H1 (cell line): ENCODE measurements at regions not wholly inside any gene's neighbourhood (a gene's known extent, or its start where the extent isn't known, plus 50 kb on each side); places are given as distances from the start of the nearest gene placed in this dataset.

Source experiments
- JUN ChIP-seq: IDR thresholded peaks from 2 replicates; pipeline ENCODE4 v1.6.1; 2011; ENCODE audit warnings: low read depth, mild to moderate bottlenecking, improper control_type of control experiment, low read length
- POLR2A ChIP-seq, 2 experiments: IDR thresholded peaks; 1 replicate in 1 of 2; 2 replicates in 1 of 2; pipeline ENCODE4 v1.6.1; 2011; ENCODE audit warnings: low read depth in 2 of 2, low read length in 2 of 2, mild to moderate bottlenecking in 2 of 2; ENCODE audit errors: control extremely low read depth in 1 of 2
- SRF ChIP-seq: IDR thresholded peaks from 2 replicates; pipeline ENCODE4 v1.6.1; 2011; ENCODE audit warnings: mild to moderate bottlenecking, low read depth, low read length, moderate library complexity
- TAF1 ChIP-seq: IDR thresholded peaks from 2 replicates; pipeline ENCODE4 v1.6.1; 2011; ENCODE audit warnings: mild to moderate bottlenecking, low read depth, low read length
- TBP ChIP-seq: IDR thresholded peaks from 2 replicates; pipeline ENCODE4 v1.6.1; 2011; ENCODE audit warnings: low read depth, low read length, improper control_type of control experiment
- TCF12 ChIP-seq: IDR thresholded peaks from 2 replicates; pipeline ENCODE4 v1.6.1; 2011; ENCODE audit warnings: low read depth, mild to moderate bottlenecking, low read length
- TF ChIP-seq, protein P1 (sequence below), 3 experiments: IDR thresholded peaks; 1 replicate in 2 of 3; 2 replicates in 1 of 3; pipeline versions ENCODE4 v1.5.1 to v1.6.1; 2011; ENCODE audit warnings: low read length in 3 of 3, mild to moderate bottlenecking in 3 of 3, inconsistent platforms in 2 of 3, low read depth in 1 of 3, moderate library complexity in 1 of 3; ENCODE audit not compliant: insufficient read depth in 1 of 3; ENCODE audit errors: control extremely low read depth in 1 of 3

DNA sequence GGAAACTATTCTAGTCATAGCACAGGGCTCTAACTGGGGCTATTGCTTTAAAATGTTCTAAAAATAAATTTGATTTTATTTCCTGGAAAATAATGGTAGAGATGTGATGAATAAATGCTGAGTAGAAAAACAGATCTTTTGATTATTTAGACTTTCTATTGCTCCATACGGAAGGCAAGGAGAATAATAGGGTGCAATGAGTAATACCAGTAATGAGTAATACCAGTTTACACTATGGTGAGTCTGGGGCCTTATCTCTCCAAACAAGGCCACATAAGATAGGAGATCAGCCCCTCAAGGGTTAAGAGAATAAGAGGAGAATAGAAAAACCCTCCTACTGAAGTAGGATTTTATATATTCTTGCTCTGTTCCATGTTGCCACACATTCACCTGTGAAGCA is 390.4 kb downstream of the KLF5 start:
- no peak for TF ChIP-seq TBP
- TF ChIP-seq JUN = no peak
- TF ChIP-seq, protein P1, sequence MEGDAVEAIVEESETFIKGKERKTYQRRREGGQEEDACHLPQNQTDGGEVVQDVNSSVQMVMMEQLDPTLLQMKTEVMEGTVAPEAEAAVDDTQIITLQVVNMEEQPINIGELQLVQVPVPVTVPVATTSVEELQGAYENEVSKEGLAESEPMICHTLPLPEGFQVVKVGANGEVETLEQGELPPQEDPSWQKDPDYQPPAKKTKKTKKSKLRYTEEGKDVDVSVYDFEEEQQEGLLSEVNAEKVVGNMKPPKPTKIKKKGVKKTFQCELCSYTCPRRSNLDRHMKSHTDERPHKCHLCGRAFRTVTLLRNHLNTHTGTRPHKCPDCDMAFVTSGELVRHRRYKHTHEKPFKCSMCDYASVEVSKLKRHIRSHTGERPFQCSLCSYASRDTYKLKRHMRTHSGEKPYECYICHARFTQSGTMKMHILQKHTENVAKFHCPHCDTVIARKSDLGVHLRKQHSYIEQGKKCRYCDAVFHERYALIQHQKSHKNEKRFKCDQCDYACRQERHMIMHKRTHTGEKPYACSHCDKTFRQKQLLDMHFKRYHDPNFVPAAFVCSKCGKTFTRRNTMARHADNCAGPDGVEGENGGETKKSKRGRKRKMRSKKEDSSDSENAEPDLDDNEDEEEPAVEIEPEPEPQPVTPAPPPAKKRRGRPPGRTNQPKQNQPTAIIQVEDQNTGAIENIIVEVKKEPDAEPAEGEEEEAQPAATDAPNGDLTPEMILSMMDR (IDR thresholded peaks at IDR 0.05; ENCODE audit: control extremely low read depth in 1 of 3, insufficient read depth in 1 of 3, low read depth in 1 of 3, low read length in 3 of 3) = no peak
- no peak for TF ChIP-seq TCF12
- no peak for TF ChIP-seq SRF
- no peak for TF ChIP-seq TAF1
- no peak for TF ChIP-seq POLR2A (IDR thresholded peaks at IDR 0.05; ENCODE audit: control extremely low read depth in 1 of 2, low read depth in 2 of 2, low read length in 2 of 2)
